Right lobe of liver (tissue), 6 donors: ENCODE measurements at regions not wholly inside any gene's neighbourhood (a gene's known extent, or its start where the extent isn't known, plus 50 kb on each side); places are given as distances from the start of the nearest gene placed in this dataset.

Experiments
- ATAC-seq, 4 donors: fragments of 200-7000 bp; cut with Tn5 transposase; one replicate each; pipeline ENCODE4 v1.9.1; 2020; ENCODE audit warnings: mild to moderate bottlenecking in 4 of 4, moderate library complexity in 4 of 4
- DNase-seq, 3 donors: peaks; one replicate each; pipeline ENCODE4 v3.0.0-alpha.2; 2020
- H3K27ac ChIP-seq, 3 donors: fragments of 200-600 bp; one replicate each; pipeline ENCODE4 v1.8.0; 2022
- H3K27me3 ChIP-seq, 2 donors: fragments of 200-600 bp; one replicate each; pipeline ENCODE4 v1.8.0; 2022
- H3K36me3 ChIP-seq, 4 donors: fragments of 200-600 bp; sonication (generic) in 1 of 4; one replicate each; pipeline versions ENCODE4 v1.5.1 to v1.8.0; 2017 to 2022; ENCODE audit warnings: control low read depth in 1 of 4
- H3K4me1 ChIP-seq, 4 donors: fragments of 200-600 bp; sonication (generic) in 1 of 4; one replicate each; pipeline versions ENCODE4 v1.5.1 to v1.8.0; 2017 to 2022; ENCODE audit warnings: control low read depth in 1 of 4
- H3K4me3 ChIP-seq, 3 donors: fragments of 200-600 bp; one replicate each; pipeline ENCODE4 v1.8.0; 2022
- H3K9me3 ChIP-seq, 4 donors: fragments of 200-600 bp; sonication (generic) in 1 of 4; one replicate each; pipeline versions ENCODE4 v1.5.1 to v1.8.0; 2017 to 2022; ENCODE audit warnings: control low read depth in 1 of 4
- CTCF ChIP-seq, 4 donors: fragments of 200-600 bp in 3 of 4; fragments of 450-650 bp in 1 of 4; IDR thresholded peaks; one replicate each; pipeline versions ENCODE4 v1.5.1 to v1.8.0; 2016 to 2022; ENCODE audit warnings: antibody characterized with exemption in 4 of 4, mild to moderate bottlenecking in 2 of 4
- POLR2A ChIP-seq: fragments of 450-650 bp; IDR thresholded peaks from one replicate; pipeline ENCODE4 v1.6.1; 2017; ENCODE audit warnings: antibody characterized with exemption, mild to moderate bottlenecking
- WGBS: methylation state at CpG from one replicate; pipeline ENCODE4 v1.1.6; 2018; ENCODE audit warnings: low coverage, low lambda C conversion rate; ENCODE audit not compliant: insufficient coverage; ENCODE audit errors: missing lambda C conversion rate; 5-methylcytosine and 5-hydroxymethylcytosine counted together
- intact Hi-C, 2 donors: fragments of 100-400 bp; cut with DNase I; formaldehyde crosslinking; loops; one replicate each; pipeline versions ENCODE4 v1.11.2 to v1.14.1; 2022
- donor health status: DM: no; HTN: yes; CAD: no.
- donor health status: DM: no; HTN: no; CAD: no.
- donor health status: DM: no; HTN: no; CAD: no.
- donor health status: DM: no; HTN: yes; CAD: no.
- donor health status: DM: no; HTN: yes; CAD: no.

DNA sequence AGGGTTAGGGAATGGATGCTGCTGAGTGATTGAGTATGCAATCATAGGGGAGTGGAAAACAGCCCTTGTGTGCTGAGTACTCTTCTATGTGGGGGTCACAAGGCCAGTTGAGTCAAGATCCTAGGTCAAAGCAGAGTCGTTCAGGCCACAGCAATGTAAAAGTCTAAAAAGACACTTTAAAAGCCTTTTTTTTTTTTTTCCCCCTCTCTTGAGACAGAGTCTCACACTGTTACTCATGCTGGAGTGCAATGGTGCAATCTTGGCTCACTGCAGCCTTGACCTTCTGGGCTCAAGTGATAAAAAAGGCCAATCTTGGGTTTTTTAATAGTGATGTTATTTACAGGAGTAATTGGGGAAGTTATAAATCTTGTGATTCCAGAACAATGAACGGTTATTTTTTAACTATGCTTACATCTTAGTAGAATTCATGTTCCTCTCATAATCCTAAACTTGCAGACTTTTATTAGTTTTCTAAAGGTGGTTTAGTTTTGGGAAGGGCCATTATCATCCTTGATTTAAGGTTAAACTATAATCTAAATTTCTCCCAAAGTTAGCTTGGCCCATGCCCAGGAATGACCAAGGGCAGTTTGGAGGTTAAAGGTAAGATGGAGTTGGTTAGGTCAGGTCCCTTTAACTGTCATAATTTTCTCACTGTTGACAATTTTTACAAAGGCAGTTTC is 82.2 kb upstream of the BMP2K start:
- TF ChIP-seq CTCF (IDR thresholded peaks at IDR 0.05), result no peak
- TF ChIP-seq POLR2A, result no peak
- Histone ChIP-seq H3K27me3 (no peaks in the 10 kb centered on the region), H3K36me3 (no peaks in the 10 kb centered on the region), H3K4me1 (no peaks in the 10 kb centered on the region), H3K27ac (no peak overlapping the region), H3K4me3 (no peak overlapping the region), H3K9me3 (no peaks in the 10 kb centered on the region)
- peak in 2 of 4 donors; percentile 18 to 34 for ATAC-seq
- intact Hi-C loops, result no loop called here
- WGBS, result 26% methylated on average over 2 of the region's 2 CpGs
- DNase-seq, result no peak

DNA sequence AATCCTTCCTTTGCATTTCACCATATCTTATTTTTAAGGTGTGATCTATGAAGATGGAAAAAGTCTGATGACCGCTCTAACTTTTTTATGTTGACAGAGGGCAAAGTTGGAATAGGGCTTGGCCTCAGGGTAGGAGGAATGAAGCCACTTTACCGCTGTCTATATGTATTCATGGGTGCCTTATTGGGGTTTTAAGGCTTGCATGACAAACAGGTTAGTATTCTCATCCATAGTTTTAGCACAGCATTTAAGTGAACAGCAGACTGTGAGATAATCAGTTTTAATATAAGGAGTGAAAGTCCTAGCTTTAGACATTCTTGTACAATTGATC is 81.7 kb upstream of the BMP2K start:
- DNase-seq (no peak), ATAC-seq (no peak)
- intact Hi-C loops, result no loop called here
- H3K36me3 ChIP-seq, result no peaks in the 10 kb centered on the region
- H3K9me3 ChIP-seq, result no peaks in the 10 kb centered on the region
- TF ChIP-seq CTCF (IDR thresholded peaks at IDR 0.05), result no peak
- TF ChIP-seq POLR2A, result no peak
- no peaks in the 10 kb centered on the region for H3K27me3 ChIP-seq
- 95% methylated on average over 2 of the region's 2 CpGs for WGBS
- no peaks in the 10 kb centered on the region for H3K4me1 ChIP-seq
- no peak overlapping the region for H3K4me3 ChIP-seq
- no peak overlapping the region for H3K27ac ChIP-seq

- 18% methylated on average over 1 of the region's 1 CpG for WGBS
- H3K36me3 ChIP-seq, result no peaks in the 10 kb centered on the region
- intact Hi-C loops, result no loop called here
- H3K27ac ChIP-seq, result no peak overlapping the region
- ATAC-seq, result no peak
- no peaks in the 10 kb centered on the region for H3K9me3 ChIP-seq
- H3K4me3 ChIP-seq, result no peak overlapping the region
- no peaks in the 10 kb centered on the region for H3K4me1 ChIP-seq
- DNase-seq, result no peak
- no peaks in the 10 kb centered on the region for H3K27me3 ChIP-seq
- TF ChIP-seq CTCF (IDR thresholded peaks at IDR 0.05) (no peak), POLR2A (no peak)
Measured at GRCh38 chr4:78695910-78696309, 80.2 kb upstream of the BMP2K start.

DNA sequence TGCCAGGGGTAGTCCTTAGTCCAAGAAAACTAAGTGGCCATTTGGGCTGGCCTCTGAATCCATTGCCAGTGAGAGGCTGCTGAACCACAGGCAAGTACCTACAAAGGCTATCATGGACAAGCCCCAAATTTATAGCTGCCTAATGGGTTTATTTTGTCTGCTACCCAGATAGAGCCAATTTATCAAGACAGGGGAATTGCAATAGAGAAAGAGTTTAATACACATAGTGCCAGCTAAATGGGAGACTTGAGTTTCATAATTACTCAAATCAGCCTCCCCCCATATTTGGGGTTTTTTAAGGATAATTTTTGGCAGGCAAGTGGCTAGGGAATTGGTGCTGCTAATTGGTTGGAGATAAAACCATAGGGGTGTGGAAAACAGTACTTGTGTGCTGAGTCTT is 73.1 kb upstream of the BMP2K start:
- DNase-seq, result no peak
- peaks cover 0 to 12% (median 0%) of the 10 kb centered on the region in 4 donors for H3K4me1 ChIP-seq
- ATAC-seq, result no peak
- no peak overlapping the region for H3K27ac ChIP-seq
- H3K27me3 ChIP-seq, result no peaks in the 10 kb centered on the region
- H3K4me3 ChIP-seq, result no peak overlapping the region
- TF ChIP-seq CTCF (IDR thresholded peaks at IDR 0.05) (no peak), POLR2A (no peak)
- intact Hi-C loops, result no loop called here
- no peaks in the 10 kb centered on the region for H3K9me3 ChIP-seq
- H3K36me3 ChIP-seq, result no peaks in the 10 kb centered on the region

DNA sequence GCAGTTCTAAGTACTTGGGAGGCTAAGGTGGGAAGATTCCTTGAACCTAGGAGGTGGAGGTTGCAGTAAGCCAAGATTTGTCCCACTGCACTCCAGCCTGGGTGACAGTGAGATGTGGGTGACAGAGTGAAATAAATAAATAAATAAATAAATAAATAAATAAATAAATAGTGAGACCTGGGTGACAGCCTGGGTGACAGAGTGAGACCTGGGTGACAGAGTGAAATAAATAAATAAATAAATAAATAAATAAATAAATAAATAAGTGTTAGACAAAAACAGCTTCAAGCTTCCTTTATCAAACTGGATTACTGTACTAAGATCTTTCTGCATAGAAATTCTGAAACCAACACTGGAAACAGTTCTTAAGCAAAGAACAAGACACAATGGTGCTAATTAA is 71.8 kb upstream of the BMP2K start:
- ATAC-seq, result no peak
- Histone ChIP-seq H3K9me3 (no peaks in the 10 kb centered on the region), H3K36me3 (no peaks in the 10 kb centered on the region), H3K27ac (no peak overlapping the region), H3K27me3 (no peaks in the 10 kb centered on the region), H3K4me3 (no peak overlapping the region), H3K4me1 (peaks cover 0 to 12% (median 0%) of the 10 kb centered on the region in 4 donors)
- TF ChIP-seq CTCF (IDR thresholded peaks at IDR 0.05), result no peak
- no peak for TF ChIP-seq POLR2A
- no peak for DNase-seq
- intact Hi-C loops, result no loop called here
